HCT116 (cell line): ENCODE measurements at regions not wholly inside any gene's neighbourhood (a gene's known extent, or its start where the extent isn't known, plus 50 kb on each side); places are given as distances from the start of the nearest gene placed in this dataset.

Experiments used
- CTCF ChIP-seq, 3 experiments: fragments of 200-600 bp in 1 of 3; sonication (generic) in 1 of 3; IDR thresholded peaks in 2 of 3; conservative IDR thresholded peaks in 1 of 3; 2 replicates each; pipeline ENCODE4 v1.5.1; 2012 to 2017; ENCODE audit warnings: low read depth in 2 of 3, low read length in 2 of 3, antibody characterized with exemption in 1 of 3, borderline replicate concordance in 1 of 3, control low read depth in 1 of 3, mild to moderate bottlenecking in 1 of 3, mixed read lengths in 1 of 3, mixed run types in 1 of 3, moderate library complexity in 1 of 3; ENCODE audit not compliant: insufficient read depth in 1 of 3
- RAD21 ChIP-seq: IDR thresholded peaks from 2 replicates; pipeline ENCODE4 v1.6.1; 2012; ENCODE audit warnings: low read depth, mild to moderate bottlenecking
- TCF7L2 ChIP-seq: IDR thresholded peaks from 2 replicates; pipeline ENCODE4 v1.7.0; 2011; ENCODE audit warnings: borderline replicate concordance, inconsistent platforms; ENCODE audit not compliant: insufficient read depth, insufficient read length; ENCODE audit errors: extremely low read depth

- TF ChIP-seq RAD21: no peak
- no peak for TF ChIP-seq TCF7L2
- no peak for TF ChIP-seq CTCF (IDR thresholded peaks at IDR 0.05 in 2 of 3, conservative IDR thresholded peaks at IDR 0.05 in 1 of 3; ENCODE audit: borderline replicate concordance in 1 of 3, insufficient read depth in 1 of 3, low read depth in 2 of 3, low read length in 2 of 3)
Observed at GRCh38 chr17:77466140-77466539, 325.4 kb downstream of the SEC14L1 start.
